ENCODE measurements at regions not wholly inside any gene's neighbourhood (a gene's known extent, or its start where the extent isn't known, plus 50 kb on each side); places are given as distances from the start of the nearest gene placed in this dataset.
A peak's percentile ranks its signal among the peaks of the same experiment; 100 is the strongest.
"Not testable (repeated sequence)": the region's sequence is repeated elsewhere in the genome, so short reads cannot be mapped to it uniquely, and the experiment has no call there.

- peaks cover 4% of the 10 kb centered on the region for H3K36me3 Mint-ChIP-seq
- ATAC-seq (ENCODE audit: low read depth in 2 of 2) (no peak), DNase-seq (no peak)
- no peaks in the 10 kb centered on the region for H3K9me3 ChIP-seq (ENCODE audit: control insufficient read depth in 2 of 2, low read length in 2 of 2)
- H3K4me3 Mint-ChIP-seq: no peak overlapping the region
- H3K4me1 Mint-ChIP-seq: peaks cover 0 to 3% (median 0%) of the 10 kb centered on the region in 4 donors
- H3K27me3 Mint-ChIP-seq: peaks cover 5% of the 10 kb centered on the region
- H3K27ac ChIP-seq (ENCODE audit: insufficient read depth, low read length, poor library complexity, severe bottlenecking): no peak overlapping the region
- no peaks in the 10 kb centered on the region for H3K36me3 ChIP-seq (ENCODE audit: control insufficient read depth, insufficient read depth, low read length)
- no peaks in the 10 kb centered on the region for H3K4me1 ChIP-seq (ENCODE audit: control insufficient read depth, insufficient read depth, low read length, poor library complexity, severe bottlenecking)
- H3K27me3 ChIP-seq (ENCODE audit: control insufficient read depth, insufficient read depth, low read length): no peaks in the 10 kb centered on the region
- peaks cover 0 to 3% (median 0%) of the 10 kb centered on the region in 7 donors for H3K9me3 Mint-ChIP-seq
- H3K27ac Mint-ChIP-seq: no peak overlapping the region
- no peak overlapping the region for H3K4me3 ChIP-seq (ENCODE audit: low read depth, low read length)
These were observed 335.1 kb downstream of the SV2B start for GRCh38 chr15:91435113-91435512.

- Mint-ChIP-seq H3K4me3 (no peak overlapping the region), H3K36me3 (peaks cover 5% of the 10 kb centered on the region), H3K27ac (no peak overlapping the region), H3K9me3 (peaks cover 0 to 10% (median 2%) of the 10 kb centered on the region in 7 donors), H3K27me3 (peaks cover 10% of the 10 kb centered on the region), H3K4me1 (peaks cover 4 to 23% (median 12%) of the 10 kb centered on the region in 4 donors)
- H3K36me3 ChIP-seq (ENCODE audit: control insufficient read depth, insufficient read depth, low read length): no peaks in the 10 kb centered on the region
- ATAC-seq (ENCODE audit: low read depth in 2 of 2) (no peak), DNase-seq (no peak)
- H3K27me3 ChIP-seq (ENCODE audit: control insufficient read depth, insufficient read depth, low read length): peaks cover 2% of the 10 kb centered on the region
- H3K9me3 ChIP-seq (ENCODE audit: control insufficient read depth in 2 of 2, low read length in 2 of 2): no peaks in the 10 kb centered on the region
- H3K4me3 ChIP-seq (ENCODE audit: low read depth, low read length): no peak overlapping the region
- H3K27ac ChIP-seq (ENCODE audit: insufficient read depth, low read length, poor library complexity, severe bottlenecking): no peak overlapping the region
- H3K4me1 ChIP-seq (ENCODE audit: control insufficient read depth, insufficient read depth, low read length, poor library complexity, severe bottlenecking): no peaks in the 10 kb centered on the region
These were observed 344.6 kb downstream of the SV2B start for GRCh38 chr15:91444656-91445055.

GRCh38 chr15:91445695-91446228 is 345.7 kb downstream of the SV2B start:
- H3K4me1 ChIP-seq (ENCODE audit: control insufficient read depth, insufficient read depth, low read length, poor library complexity, severe bottlenecking): no peaks in the 10 kb centered on the region
- no peak overlapping the region for H3K4me3 ChIP-seq (ENCODE audit: low read depth, low read length)
- H3K4me1 Mint-ChIP-seq: peaks cover 4 to 29% (median 15%) of the 10 kb centered on the region in 4 donors
- H3K36me3 ChIP-seq (ENCODE audit: control insufficient read depth, insufficient read depth, low read length): no peaks in the 10 kb centered on the region
- ATAC-seq (ENCODE audit: low read depth in 2 of 2) (no peak), DNase-seq (no peak)
- H3K36me3 Mint-ChIP-seq: peaks cover 5% of the 10 kb centered on the region
- H3K27me3 ChIP-seq (ENCODE audit: control insufficient read depth, insufficient read depth, low read length): peaks cover 2% of the 10 kb centered on the region
- no peak overlapping the region for H3K27ac ChIP-seq (ENCODE audit: insufficient read depth, low read length, poor library complexity, severe bottlenecking)
- H3K27ac Mint-ChIP-seq: no peak overlapping the region
- H3K9me3 ChIP-seq (ENCODE audit: control insufficient read depth in 2 of 2, low read length in 2 of 2): no peaks in the 10 kb centered on the region
- peaks cover 0 to 10% (median 2%) of the 10 kb centered on the region in 7 donors for H3K9me3 Mint-ChIP-seq
- H3K4me3 Mint-ChIP-seq: no peak overlapping the region
- H3K27me3 Mint-ChIP-seq: peaks cover 11% of the 10 kb centered on the region

- ATAC-seq (ENCODE audit: low read depth in 2 of 2) (peak; percentile 63 to 79), DNase-seq (peak in 1 of 3 donors; percentile 53)
- peaks cover 4 to 37% (median 23%) of the 10 kb centered on the region in 4 donors for H3K4me1 Mint-ChIP-seq
- Histone ChIP-seq H3K9me3 (ENCODE audit: control insufficient read depth in 2 of 2, low read length in 2 of 2) (no peaks in the 10 kb centered on the region), H3K4me1 (ENCODE audit: control insufficient read depth, insufficient read depth, low read length, poor library complexity, severe bottlenecking) (no peaks in the 10 kb centered on the region), H3K27me3 (ENCODE audit: control insufficient read depth, insufficient read depth, low read length) (peaks cover 2% of the 10 kb centered on the region), H3K36me3 (ENCODE audit: control insufficient read depth, insufficient read depth, low read length) (no peaks in the 10 kb centered on the region), H3K4me3 (ENCODE audit: low read depth, low read length) (no peak overlapping the region), H3K27ac (ENCODE audit: insufficient read depth, low read length, poor library complexity, severe bottlenecking) (no peak overlapping the region)
- no peak overlapping the region for H3K4me3 Mint-ChIP-seq
- H3K36me3 Mint-ChIP-seq: no peaks in the 10 kb centered on the region
- H3K9me3 Mint-ChIP-seq: peaks cover 0 to 10% (median 3%) of the 10 kb centered on the region in 7 donors
- peak overlapping the region in 1 of 3 donors; percentile 3 for H3K27ac Mint-ChIP-seq
- H3K27me3 Mint-ChIP-seq: peaks cover 11% of the 10 kb centered on the region
These were observed 348.1 kb downstream of the SV2B start for GRCh38 chr15:91447991-91448644.

- H3K27me3 ChIP-seq (ENCODE audit: control insufficient read depth, insufficient read depth, low read length); H3K36me3 ChIP-seq (ENCODE audit: control insufficient read depth, insufficient read depth, low read length); H3K36me3 Mint-ChIP-seq; H3K9me3 ChIP-seq (ENCODE audit: control insufficient read depth in 2 of 2, low read length in 2 of 2); H3K27me3 Mint-ChIP-seq; ATAC-seq (ENCODE audit: low read depth in 2 of 2); H3K4me1 ChIP-seq (ENCODE audit: control insufficient read depth, insufficient read depth, low read length, poor library complexity, severe bottlenecking): not testable (repeated sequence)
- peak overlapping the region; percentile 9 to 60 (median 49) for H3K4me3 Mint-ChIP-seq
- peak overlapping the region; percentile 42 for H3K27ac ChIP-seq (ENCODE audit: insufficient read depth, low read length, poor library complexity, severe bottlenecking)
- H3K9me3 Mint-ChIP-seq: peaks cover 0 to 30% (median 7%) of the 10 kb centered on the region in 7 donors
- H3K27ac Mint-ChIP-seq: peak overlapping the region; percentile 16 to 92 (median 81)
- peak in 2 of 3 donors; percentile 39 to 50 for DNase-seq
- H3K4me1 Mint-ChIP-seq: peaks cover 17 to 50% (median 29%) of the 10 kb centered on the region in 4 donors
- peak overlapping the region; percentile 48 for H3K4me3 ChIP-seq (ENCODE audit: low read depth, low read length)
These were observed 353.3 kb downstream of the SV2B start for GRCh38 chr15:91453376-91453775.

- Histone ChIP-seq H3K9me3 (ENCODE audit: control insufficient read depth in 2 of 2, low read length in 2 of 2) (peaks cover 5 to 6% of the 10 kb centered on the region in 2 experiments), H3K4me1 (ENCODE audit: control insufficient read depth, insufficient read depth, low read length, poor library complexity, severe bottlenecking) (no peaks in the 10 kb centered on the region), H3K36me3 (ENCODE audit: control insufficient read depth, insufficient read depth, low read length) (no peaks in the 10 kb centered on the region), H3K4me3 (ENCODE audit: low read depth, low read length) (no peak overlapping the region), H3K27ac (ENCODE audit: insufficient read depth, low read length, poor library complexity, severe bottlenecking) (no peak overlapping the region), H3K27me3 (ENCODE audit: control insufficient read depth, insufficient read depth, low read length) (no peaks in the 10 kb centered on the region)
- H3K27me3 Mint-ChIP-seq: peaks cover 9% of the 10 kb centered on the region
- peaks cover 0 to 27% (median 7%) of the 10 kb centered on the region in 7 donors for H3K9me3 Mint-ChIP-seq
- H3K27ac Mint-ChIP-seq: peak overlapping the region in 2 of 3 donors; percentile 28 to 73
- no peaks in the 10 kb centered on the region for H3K36me3 Mint-ChIP-seq
- H3K4me1 Mint-ChIP-seq: peaks cover 17 to 46% (median 26%) of the 10 kb centered on the region in 4 donors
- DNase-seq: no peak
- ATAC-seq (ENCODE audit: low read depth in 2 of 2): no peak
- H3K4me3 Mint-ChIP-seq: no peak overlapping the region
These were observed 356.2 kb downstream of the SV2B start for GRCh38 chr15:91456251-91456718.

- Mint-ChIP-seq H3K9me3 (peaks cover 0 to 23% (median 7%) of the 10 kb centered on the region in 7 donors), H3K4me3 (no peak overlapping the region), H3K36me3 (no peaks in the 10 kb centered on the region), H3K4me1 (peaks cover 17 to 46% (median 29%) of the 10 kb centered on the region in 4 donors), H3K27ac (peak overlapping the region in 2 of 3 donors; percentile 28 to 73), H3K27me3 (peaks cover 9% of the 10 kb centered on the region)
- Histone ChIP-seq H3K27ac (ENCODE audit: insufficient read depth, low read length, poor library complexity, severe bottlenecking) (no peak overlapping the region), H3K9me3 (ENCODE audit: control insufficient read depth in 2 of 2, low read length in 2 of 2) (peaks cover 5 to 6% of the 10 kb centered on the region in 2 experiments), H3K4me1 (ENCODE audit: control insufficient read depth, insufficient read depth, low read length, poor library complexity, severe bottlenecking) (no peaks in the 10 kb centered on the region), H3K27me3 (ENCODE audit: control insufficient read depth, insufficient read depth, low read length) (no peaks in the 10 kb centered on the region), H3K36me3 (ENCODE audit: control insufficient read depth, insufficient read depth, low read length) (no peaks in the 10 kb centered on the region), H3K4me3 (ENCODE audit: low read depth, low read length) (no peak overlapping the region)
- no peak for ATAC-seq (ENCODE audit: low read depth in 2 of 2)
- DNase-seq: no peak
These were observed 356.9 kb downstream of the SV2B start for GRCh38 chr15:91456921-91457320.

All from CD4-positive, CD25-positive, alpha-beta regulatory T cell (primary cell).